CD4-positive, alpha-beta T cell (primary cell): ENCODE measurements at regions not wholly inside any gene's neighbourhood (a gene's known extent, or its start where the extent isn't known, plus 50 kb on each side); places are given as distances from the start of the nearest gene placed in this dataset.

ENCODE experiments used
- ATAC-seq: fragments of 200-7000 bp; cut with Tn5 transposase; one replicate; pipeline ENCODE4 v1.10.0; 2022; ENCODE audit warnings: mild to moderate bottlenecking; ENCODE audit not compliant: poor library complexity
- CTCF ChIA-PET: fragments of 350-600 bp; sonication (Branson Sonifier 250); formaldehyde crosslinking; loops from one replicate; lab custom pipeline; 2021; ENCODE audit warnings: antibody characterized with exemption, inconsistent platforms; lab: Charles Lee
- POLR2A ChIA-PET: fragments of 350-600 bp; sonication (Branson Sonifier 250); formaldehyde crosslinking; loops from one replicate; lab custom pipeline; 2021; ENCODE audit warnings: antibody characterized with exemption, inconsistent platforms; lab: Charles Lee
- DNase-seq, 14 experiments: peaks; one replicate each; pipeline ENCODE4 v3.0.0-alpha.2; 2013 to 2020; ENCODE audit warnings: mixed read lengths in 2 of 14
- H3K27ac ChIP-seq, 2 donors: one replicate each; pipeline versions ENCODE4 v1.5.1 to v1.7.0; 2013; ENCODE audit warnings: low read length in 2 of 2, low read depth in 1 of 2, mild to moderate bottlenecking in 1 of 2
- H3K27me3 ChIP-seq, 2 experiments: 1 replicate in 1 of 2; 2 replicates in 1 of 2; pipeline versions ENCODE4 v1.6.1 to v1.7.0; 2013; ENCODE audit warnings: low read length in 2 of 2, control low read depth in 1 of 2, mild to moderate bottlenecking in 1 of 2, moderate library complexity in 1 of 2; ENCODE audit not compliant: insufficient read depth in 2 of 2, control insufficient read depth in 1 of 2
- H3K36me3 ChIP-seq: one replicate; pipeline ENCODE4 v1.6.1; 2013; ENCODE audit warnings: low read length, control low read depth; ENCODE audit not compliant: insufficient read depth
- H3K4me1 ChIP-seq: one replicate; pipeline ENCODE4 v1.6.1; 2013; ENCODE audit warnings: low read length, control low read depth; ENCODE audit not compliant: insufficient read depth
- H3K4me3 ChIP-seq: one replicate; pipeline ENCODE4 v1.5.1; 2013; ENCODE audit warnings: mild to moderate bottlenecking, low read length, moderate library complexity
- H3K9me3 ChIP-seq, 2 experiments: 1 replicate in 1 of 2; 2 replicates in 1 of 2; pipeline versions ENCODE4 v1.6.1 to v1.7.0; 2013; ENCODE audit warnings: low read length in 2 of 2, mild to moderate bottlenecking in 2 of 2, control low read depth in 1 of 2, moderate library complexity in 1 of 2; ENCODE audit not compliant: control insufficient read depth in 1 of 2, insufficient read depth in 1 of 2
- H3K27ac Mint-ChIP-seq: one replicate; pipeline ENCODE4 v1.8.0; 2020; ENCODE audit warnings: mixed read lengths
- H3K27me3 Mint-ChIP-seq: one replicate; pipeline ENCODE4 v1.8.0; 2021; ENCODE audit warnings: mixed read lengths
- H3K36me3 Mint-ChIP-seq: one replicate; pipeline ENCODE4 v1.8.0; 2021; ENCODE audit warnings: low read depth, mixed read lengths
- H3K4me1 Mint-ChIP-seq: one replicate; pipeline ENCODE4 v1.8.0; 2021; ENCODE audit warnings: low read depth, mixed read lengths
- H3K4me3 Mint-ChIP-seq: one replicate; pipeline ENCODE4 v1.8.0; 2020; ENCODE audit warnings: mild to moderate bottlenecking, mixed read lengths
- H3K9me3 Mint-ChIP-seq: one replicate; pipeline ENCODE4 v1.8.0; 2020; ENCODE audit warnings: mixed read lengths
- intact Hi-C, 2 experiments: fragments of 100-400 bp; cut with DNase I in 1 of 2; cut with micrococcal nuclease in 1 of 2; formaldehyde crosslinking; loops; one replicate each; pipeline versions ENCODE4 v1.15.1 to v1.9.0; 2023 to 2025; cut with DNase I, micrococcal nuclease
- TF ChIP-seq, protein P1 (sequence below): fragments of 200-600 bp; IDR thresholded peaks from one replicate; pipeline ENCODE4 v1.8.0; 2022; ENCODE audit warnings: antibody characterized with exemption, mild to moderate bottlenecking

- ChIA-PET POLR2A (no interaction called here), CTCF (no interaction called here)
- Histone ChIP-seq H3K27ac (no peak overlapping the region), H3K4me3 (no peak overlapping the region), H3K27me3 (no peaks in the 10 kb centered on the region), H3K4me1 (no peaks in the 10 kb centered on the region), H3K9me3 (no peaks in the 10 kb centered on the region), H3K36me3 (no peaks in the 10 kb centered on the region)
- Mint-ChIP-seq H3K9me3 (peaks cover 3% of the 10 kb centered on the region), H3K4me3 (no peak overlapping the region), H3K36me3 (no peaks in the 10 kb centered on the region), H3K27ac (no peak overlapping the region), H3K4me1 (no peaks in the 10 kb centered on the region), H3K27me3 (no peaks in the 10 kb centered on the region)
- intact Hi-C loops, result no loop called here
- no peak for ATAC-seq
- TF ChIP-seq, protein P1, sequence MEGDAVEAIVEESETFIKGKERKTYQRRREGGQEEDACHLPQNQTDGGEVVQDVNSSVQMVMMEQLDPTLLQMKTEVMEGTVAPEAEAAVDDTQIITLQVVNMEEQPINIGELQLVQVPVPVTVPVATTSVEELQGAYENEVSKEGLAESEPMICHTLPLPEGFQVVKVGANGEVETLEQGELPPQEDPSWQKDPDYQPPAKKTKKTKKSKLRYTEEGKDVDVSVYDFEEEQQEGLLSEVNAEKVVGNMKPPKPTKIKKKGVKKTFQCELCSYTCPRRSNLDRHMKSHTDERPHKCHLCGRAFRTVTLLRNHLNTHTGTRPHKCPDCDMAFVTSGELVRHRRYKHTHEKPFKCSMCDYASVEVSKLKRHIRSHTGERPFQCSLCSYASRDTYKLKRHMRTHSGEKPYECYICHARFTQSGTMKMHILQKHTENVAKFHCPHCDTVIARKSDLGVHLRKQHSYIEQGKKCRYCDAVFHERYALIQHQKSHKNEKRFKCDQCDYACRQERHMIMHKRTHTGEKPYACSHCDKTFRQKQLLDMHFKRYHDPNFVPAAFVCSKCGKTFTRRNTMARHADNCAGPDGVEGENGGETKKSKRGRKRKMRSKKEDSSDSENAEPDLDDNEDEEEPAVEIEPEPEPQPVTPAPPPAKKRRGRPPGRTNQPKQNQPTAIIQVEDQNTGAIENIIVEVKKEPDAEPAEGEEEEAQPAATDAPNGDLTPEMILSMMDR, result no peak
- no peak for DNase-seq
Observed at GRCh38 chr7:90022213-90022612, 132.1 kb upstream of the STEAP1 start.

GRCh38 chr7:90025771-90026170 is 128.5 kb upstream of the STEAP1 start:
- Histone ChIP-seq H3K27me3 (no peaks in the 10 kb centered on the region), H3K4me3 (no peak overlapping the region), H3K36me3 (no peaks in the 10 kb centered on the region), H3K4me1 (no peaks in the 10 kb centered on the region), H3K9me3 (no peaks in the 10 kb centered on the region), H3K27ac (no peak overlapping the region)
- POLR2A ChIA-PET, result no interaction called here
- Mint-ChIP-seq H3K4me1 (no peaks in the 10 kb centered on the region), H3K4me3 (no peak overlapping the region), H3K27ac (no peak overlapping the region), H3K36me3 (no peaks in the 10 kb centered on the region), H3K27me3 (no peaks in the 10 kb centered on the region), H3K9me3 (peaks cover 5% of the 10 kb centered on the region)
- TF ChIP-seq, protein P1, result no peak
- intact Hi-C loops, result no loop called here
- no peak for ATAC-seq
- DNase-seq, result no peak
- CTCF ChIA-PET, result no interaction called here

- Mint-ChIP-seq H3K27me3 (no peaks in the 10 kb centered on the region), H3K27ac (no peak overlapping the region), H3K36me3 (no peaks in the 10 kb centered on the region), H3K9me3 (peaks cover 2% of the 10 kb centered on the region), H3K4me3 (no peak overlapping the region), H3K4me1 (no peaks in the 10 kb centered on the region)
- no peak for ATAC-seq
- Histone ChIP-seq H3K4me3 (no peak overlapping the region), H3K27me3 (no peaks in the 10 kb centered on the region), H3K4me1 (no peaks in the 10 kb centered on the region), H3K27ac (no peak overlapping the region), H3K36me3 (no peaks in the 10 kb centered on the region), H3K9me3 (no peaks in the 10 kb centered on the region)
- no peak for DNase-seq
- TF ChIP-seq, protein P1, result no peak
- ChIA-PET CTCF (no interaction called here), POLR2A (no interaction called here)
- intact Hi-C loops, result no loop called here
Observed at GRCh38 chr7:90033850-90034249, 120.4 kb upstream of the STEAP1 start.
